ENCODE measurements at regions not wholly inside any gene's neighbourhood (a gene's known extent, or its start where the extent isn't known, plus 50 kb on each side); places are given as distances from the start of the nearest gene placed in this dataset.

DNA sequence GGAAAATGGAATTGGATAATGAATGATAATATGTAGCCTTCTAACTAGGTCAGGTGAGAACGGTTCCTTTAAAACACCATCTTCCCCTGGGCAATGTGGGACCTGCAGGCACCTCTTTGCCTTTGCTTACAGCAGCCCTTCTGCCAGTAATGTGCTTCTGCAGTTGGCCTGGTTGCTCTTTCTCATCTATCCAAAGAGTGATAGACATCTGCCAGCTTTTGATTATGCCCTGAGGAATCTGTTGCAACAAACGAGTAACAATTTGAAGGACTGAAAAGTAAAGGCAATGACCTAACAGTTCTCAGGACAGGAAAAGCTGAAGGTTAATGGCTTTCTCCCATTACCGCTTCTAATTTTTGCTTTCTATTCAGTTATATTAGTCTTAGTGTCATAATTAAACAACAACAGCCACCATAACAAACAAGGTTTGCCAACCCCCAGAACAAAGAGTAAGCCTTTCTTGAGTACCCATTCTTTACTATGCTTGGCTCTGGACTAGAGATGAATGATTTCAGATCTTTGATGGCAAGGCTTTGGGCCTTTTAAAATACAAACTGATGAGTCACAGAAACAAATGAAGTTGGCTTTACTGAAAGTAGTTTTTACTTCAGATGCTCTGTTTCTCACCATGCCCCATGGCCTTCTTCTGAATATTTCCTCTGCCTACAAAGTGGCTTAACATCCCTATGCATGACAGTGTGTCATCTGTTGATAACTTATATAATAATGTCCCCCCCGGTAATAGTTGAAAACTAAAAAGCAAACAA lies 76.1 kb upstream of the KRR1 start:
- no peak for ATAC-seq
- TF ChIP-seq CSDC2 (CRISPR knock-in tag; IDR thresholded peaks at IDR 0.05) = no peak
- TF ChIP-seq, protein P1, sequence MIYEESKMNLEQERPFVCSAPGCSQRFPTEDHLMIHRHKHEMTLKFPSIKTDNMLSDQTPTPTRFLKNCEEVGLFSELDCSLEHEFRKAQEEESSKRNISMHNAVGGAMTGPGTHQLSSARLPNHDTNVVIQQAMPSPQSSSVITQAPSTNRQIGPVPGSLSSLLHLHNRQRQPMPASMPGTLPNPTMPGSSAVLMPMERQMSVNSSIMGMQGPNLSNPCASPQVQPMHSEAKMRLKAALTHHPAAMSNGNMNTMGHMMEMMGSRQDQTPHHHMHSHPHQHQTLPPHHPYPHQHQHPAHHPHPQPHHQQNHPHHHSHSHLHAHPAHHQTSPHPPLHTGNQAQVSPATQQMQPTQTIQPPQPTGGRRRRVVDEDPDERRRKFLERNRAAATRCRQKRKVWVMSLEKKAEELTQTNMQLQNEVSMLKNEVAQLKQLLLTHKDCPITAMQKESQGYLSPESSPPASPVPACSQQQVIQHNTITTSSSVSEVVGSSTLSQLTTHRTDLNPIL (CRISPR knock-in tag; IDR thresholded peaks at IDR 0.05; ENCODE audit: low read depth) = no peak
- no peak for TF ChIP-seq SNAI2 (CRISPR knock-in tag; IDR thresholded peaks at IDR 0.05)
- TF ChIP-seq PPARA (CRISPR knock-in tag; IDR thresholded peaks at IDR 0.05; ENCODE audit: borderline replicate concordance) = no peak
- no peak for TF ChIP-seq OSR1 (CRISPR knock-in tag; IDR thresholded peaks at IDR 0.05)
- no peak for TF ChIP-seq TOX (CRISPR knock-in tag; IDR thresholded peaks at IDR 0.05; ENCODE audit: borderline replicate concordance)
- no peak for TF ChIP-seq ZFP3 (CRISPR knock-in tag; IDR thresholded peaks at IDR 0.05)
- no peak for TF ChIP-seq ZNF70 (CRISPR knock-in tag; IDR thresholded peaks at IDR 0.05)
- TF ChIP-seq ARNTL (CRISPR knock-in tag; IDR thresholded peaks at IDR 0.05; ENCODE audit: borderline replicate concordance, low read depth) = no peak
- TF ChIP-seq ZNF565 (CRISPR knock-in tag; conservative IDR thresholded peaks at IDR 0.05; ENCODE audit: low read depth) = no peak
- TF ChIP-seq ISL1 (CRISPR knock-in tag; IDR thresholded peaks at IDR 0.05) = no peak
- no peak for TF ChIP-seq BACH2 (CRISPR knock-in tag; IDR thresholded peaks at IDR 0.05; ENCODE audit: borderline replicate concordance)
- TF ChIP-seq ESRRG (CRISPR knock-in tag; IDR thresholded peaks at IDR 0.05) = no peak
- TF ChIP-seq ZNF8 (CRISPR knock-in tag; IDR thresholded peaks at IDR 0.05) = no peak
- TF ChIP-seq RARB (CRISPR knock-in tag; IDR thresholded peaks at IDR 0.05) = no peak
- TF ChIP-seq, protein P2, sequence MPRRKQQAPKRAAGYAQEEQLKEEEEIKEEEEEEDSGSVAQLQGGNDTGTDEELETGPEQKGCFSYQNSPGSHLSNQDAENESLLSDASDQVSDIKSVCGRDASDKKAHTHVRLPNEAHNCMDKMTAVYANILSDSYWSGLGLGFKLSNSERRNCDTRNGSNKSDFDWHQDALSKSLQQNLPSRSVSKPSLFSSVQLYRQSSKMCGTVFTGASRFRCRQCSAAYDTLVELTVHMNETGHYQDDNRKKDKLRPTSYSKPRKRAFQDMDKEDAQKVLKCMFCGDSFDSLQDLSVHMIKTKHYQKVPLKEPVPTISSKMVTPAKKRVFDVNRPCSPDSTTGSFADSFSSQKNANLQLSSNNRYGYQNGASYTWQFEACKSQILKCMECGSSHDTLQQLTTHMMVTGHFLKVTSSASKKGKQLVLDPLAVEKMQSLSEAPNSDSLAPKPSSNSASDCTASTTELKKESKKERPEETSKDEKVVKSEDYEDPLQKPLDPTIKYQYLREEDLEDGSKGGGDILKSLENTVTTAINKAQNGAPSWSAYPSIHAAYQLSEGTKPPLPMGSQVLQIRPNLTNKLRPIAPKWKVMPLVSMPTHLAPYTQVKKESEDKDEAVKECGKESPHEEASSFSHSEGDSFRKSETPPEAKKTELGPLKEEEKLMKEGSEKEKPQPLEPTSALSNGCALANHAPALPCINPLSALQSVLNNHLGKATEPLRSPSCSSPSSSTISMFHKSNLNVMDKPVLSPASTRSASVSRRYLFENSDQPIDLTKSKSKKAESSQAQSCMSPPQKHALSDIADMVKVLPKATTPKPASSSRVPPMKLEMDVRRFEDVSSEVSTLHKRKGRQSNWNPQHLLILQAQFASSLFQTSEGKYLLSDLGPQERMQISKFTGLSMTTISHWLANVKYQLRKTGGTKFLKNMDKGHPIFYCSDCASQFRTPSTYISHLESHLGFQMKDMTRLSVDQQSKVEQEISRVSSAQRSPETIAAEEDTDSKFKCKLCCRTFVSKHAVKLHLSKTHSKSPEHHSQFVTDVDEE (CRISPR knock-in tag; IDR thresholded peaks at IDR 0.05) = no peak

DNA sequence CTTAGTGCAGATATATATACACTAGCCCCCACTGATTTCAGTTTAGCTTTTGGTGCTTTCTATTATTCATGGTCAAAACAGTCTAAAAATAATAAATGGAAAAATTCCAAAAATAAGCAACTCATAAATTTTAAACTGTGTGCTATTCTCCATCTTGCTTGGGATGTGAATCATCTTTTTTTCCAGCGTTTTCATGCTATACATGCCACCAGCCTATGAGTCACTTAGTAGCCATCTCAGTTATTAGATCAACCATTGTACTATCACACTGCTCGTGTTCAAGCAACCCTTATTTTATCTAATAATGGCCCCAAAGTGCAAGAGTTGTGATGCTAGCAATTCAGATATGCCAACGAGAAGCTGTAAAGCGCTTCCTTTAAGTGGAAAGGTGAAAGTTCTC lies 73.9 kb upstream of the KRR1 start:
- ATAC-seq = peak; percentile 99
- no peak for TF ChIP-seq GLIS3 (CRISPR knock-in tag; IDR thresholded peaks at IDR 0.05)
- TF ChIP-seq, protein P3, sequence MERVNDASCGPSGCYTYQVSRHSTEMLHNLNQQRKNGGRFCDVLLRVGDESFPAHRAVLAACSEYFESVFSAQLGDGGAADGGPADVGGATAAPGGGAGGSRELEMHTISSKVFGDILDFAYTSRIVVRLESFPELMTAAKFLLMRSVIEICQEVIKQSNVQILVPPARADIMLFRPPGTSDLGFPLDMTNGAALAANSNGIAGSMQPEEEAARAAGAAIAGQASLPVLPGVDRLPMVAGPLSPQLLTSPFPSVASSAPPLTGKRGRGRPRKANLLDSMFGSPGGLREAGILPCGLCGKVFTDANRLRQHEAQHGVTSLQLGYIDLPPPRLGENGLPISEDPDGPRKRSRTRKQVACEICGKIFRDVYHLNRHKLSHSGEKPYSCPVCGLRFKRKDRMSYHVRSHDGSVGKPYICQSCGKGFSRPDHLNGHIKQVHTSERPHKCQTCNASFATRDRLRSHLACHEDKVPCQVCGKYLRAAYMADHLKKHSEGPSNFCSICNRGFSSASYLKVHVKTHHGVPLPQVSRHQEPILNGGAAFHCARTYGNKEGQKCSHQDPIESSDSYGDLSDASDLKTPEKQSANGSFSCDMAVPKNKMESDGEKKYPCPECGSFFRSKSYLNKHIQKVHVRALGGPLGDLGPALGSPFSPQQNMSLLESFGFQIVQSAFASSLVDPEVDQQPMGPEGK (CRISPR knock-in tag; IDR thresholded peaks at IDR 0.05; ENCODE audit: borderline replicate concordance) = no peak
- no peak for TF ChIP-seq PPARA (CRISPR knock-in tag; IDR thresholded peaks at IDR 0.05; ENCODE audit: borderline replicate concordance)
- TF ChIP-seq TOX (CRISPR knock-in tag; IDR thresholded peaks at IDR 0.05; ENCODE audit: borderline replicate concordance) = peak; percentile 18; the same call in 1 of the 2 replicates
- TF ChIP-seq SNAI2 (CRISPR knock-in tag; IDR thresholded peaks at IDR 0.05) = no peak
- TF ChIP-seq ZNF70 (CRISPR knock-in tag; IDR thresholded peaks at IDR 0.05) = no peak
- TF ChIP-seq OSR1 (CRISPR knock-in tag; IDR thresholded peaks at IDR 0.05) = no peak
- TF ChIP-seq, protein P2 (CRISPR knock-in tag; IDR thresholded peaks at IDR 0.05) = no peak
- TF ChIP-seq CSDC2 (CRISPR knock-in tag; IDR thresholded peaks at IDR 0.05) = no peak
- no peak for TF ChIP-seq ZNF8 (CRISPR knock-in tag; IDR thresholded peaks at IDR 0.05)
- no peak for TF ChIP-seq ARNTL (CRISPR knock-in tag; IDR thresholded peaks at IDR 0.05; ENCODE audit: borderline replicate concordance, low read depth)
- TF ChIP-seq, protein P4, sequence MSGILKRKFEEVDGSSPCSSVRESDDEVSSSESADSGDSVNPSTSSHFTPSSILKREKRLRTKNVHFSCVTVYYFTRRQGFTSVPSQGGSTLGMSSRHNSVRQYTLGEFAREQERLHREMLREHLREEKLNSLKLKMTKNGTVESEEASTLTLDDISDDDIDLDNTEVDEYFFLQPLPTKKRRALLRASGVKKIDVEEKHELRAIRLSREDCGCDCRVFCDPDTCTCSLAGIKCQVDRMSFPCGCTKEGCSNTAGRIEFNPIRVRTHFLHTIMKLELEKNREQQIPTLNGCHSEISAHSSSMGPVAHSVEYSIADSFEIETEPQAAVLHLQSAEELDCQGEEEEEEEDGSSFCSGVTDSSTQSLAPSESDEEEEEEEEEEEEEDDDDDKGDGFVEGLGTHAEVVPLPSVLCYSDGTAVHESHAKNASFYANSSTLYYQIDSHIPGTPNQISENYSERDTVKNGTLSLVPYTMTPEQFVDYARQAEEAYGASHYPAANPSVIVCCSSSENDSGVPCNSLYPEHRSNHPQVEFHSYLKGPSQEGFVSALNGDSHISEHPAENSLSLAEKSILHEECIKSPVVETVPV (CRISPR knock-in tag; IDR thresholded peaks at IDR 0.05) = no peak
- TF ChIP-seq BACH2 (CRISPR knock-in tag; IDR thresholded peaks at IDR 0.05; ENCODE audit: borderline replicate concordance) = no peak
- 0 out of 2 replicates have a peak, but pooled peaks have one; percentile 49 for TF ChIP-seq ZC3H10 (CRISPR knock-in tag; IDR thresholded peaks at IDR 0.05)
- peak; percentile 76 for TF ChIP-seq ISL1 (CRISPR knock-in tag; IDR thresholded peaks at IDR 0.05)

Measured in SK-N-SH treated with all-trans-retinoic acid at 6 μM for 48 hours (cell line).